Skin epidermis (tissue), 12 donors: ENCODE measurements at regions not wholly inside any gene's neighbourhood (a gene's known extent, or its start where the extent isn't known, plus 50 kb on each side); places are given as distances from the start of the nearest gene placed in this dataset.
"Not testable (repeated sequence)": the region's sequence is repeated elsewhere in the genome, so short reads cannot be mapped to it uniquely, and the experiment has no call there.

ENCODE experiments used
- H3K27ac ChIP-seq, 21 experiments: fragments of 200-600 bp; sonication (generic) in 11 of 21; one replicate each; pipeline ENCODE4 v1.5.0; 2020; ENCODE audit warnings: mild to moderate bottlenecking in 3 of 21, inconsistent platforms in 2 of 21, moderate library complexity in 2 of 21
- H3K4me3 ChIP-seq, 7 experiments: fragments of 200-600 bp; sonication (generic) in 2 of 7; one replicate each; pipeline ENCODE4 v1.5.0; 2020; ENCODE audit warnings: inconsistent platforms in 2 of 7, mild to moderate bottlenecking in 2 of 7, moderate library complexity in 1 of 7

DNA sequence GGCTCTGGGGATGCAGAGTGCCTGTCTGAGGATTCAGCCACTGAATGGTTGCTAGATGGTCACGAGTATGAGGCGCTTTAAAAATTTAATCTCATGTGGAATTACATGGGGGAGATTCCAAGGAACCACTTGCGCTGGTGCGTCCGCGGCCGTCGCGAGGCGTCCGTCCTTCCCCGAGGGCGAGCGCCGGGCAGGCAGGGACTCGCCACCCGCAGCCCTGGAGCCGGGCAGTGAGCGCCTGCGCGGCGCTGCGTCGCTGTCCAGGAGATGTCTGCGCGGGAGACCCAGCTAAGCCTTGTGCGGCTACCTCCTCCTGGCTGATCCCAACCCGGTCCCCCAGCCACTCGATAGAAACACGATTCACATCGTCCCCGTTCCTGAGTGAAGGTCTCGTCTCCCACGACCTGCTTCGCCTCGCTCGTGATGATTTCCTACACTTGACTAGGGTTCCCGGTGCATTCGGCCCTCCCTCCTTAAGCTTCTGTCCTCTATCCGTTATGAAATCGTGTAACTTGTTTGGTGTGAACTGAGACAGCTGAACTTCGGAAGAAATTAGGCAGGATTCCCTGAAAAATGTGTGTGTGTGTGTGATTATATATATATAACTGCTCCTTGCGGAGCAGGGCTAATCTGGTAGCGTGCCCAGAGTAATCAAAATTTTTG lies 536.4 kb downstream of the PRIM2 start:
- H3K27ac ChIP-seq, H3K4me3 ChIP-seq: not testable (repeated sequence)

GRCh38 chr6:57860481-57861315 lies 543.3 kb downstream of the PRIM2 start:
- not testable (repeated sequence) for H3K27ac ChIP-seq, H3K4me3 ChIP-seq

- H3K4me3 ChIP-seq, H3K27ac ChIP-seq: not testable (repeated sequence)
Observed at GRCh38 chr6:57870083-57870482, 552.7 kb downstream of the PRIM2 start.

DNA sequence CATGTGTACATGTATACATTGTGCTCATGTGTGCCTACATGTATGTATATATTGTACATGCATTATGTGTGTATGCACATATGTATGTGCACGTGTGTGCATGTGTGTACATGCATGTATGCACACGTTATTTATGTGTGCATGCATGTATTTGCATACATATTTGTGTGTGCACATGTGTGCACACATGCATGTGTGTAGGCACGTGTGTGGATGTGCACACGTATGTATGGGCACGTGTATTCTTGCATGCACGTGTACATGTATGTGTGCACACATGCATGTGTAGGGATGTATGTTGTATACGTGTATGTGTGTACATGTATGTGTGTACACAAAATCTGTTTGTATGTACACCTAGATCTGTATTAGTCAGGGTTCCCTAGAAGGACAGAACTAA lies 556.0 kb downstream of the PRIM2 start:
- H3K27ac ChIP-seq, H3K4me3 ChIP-seq: not testable (repeated sequence)

DNA sequence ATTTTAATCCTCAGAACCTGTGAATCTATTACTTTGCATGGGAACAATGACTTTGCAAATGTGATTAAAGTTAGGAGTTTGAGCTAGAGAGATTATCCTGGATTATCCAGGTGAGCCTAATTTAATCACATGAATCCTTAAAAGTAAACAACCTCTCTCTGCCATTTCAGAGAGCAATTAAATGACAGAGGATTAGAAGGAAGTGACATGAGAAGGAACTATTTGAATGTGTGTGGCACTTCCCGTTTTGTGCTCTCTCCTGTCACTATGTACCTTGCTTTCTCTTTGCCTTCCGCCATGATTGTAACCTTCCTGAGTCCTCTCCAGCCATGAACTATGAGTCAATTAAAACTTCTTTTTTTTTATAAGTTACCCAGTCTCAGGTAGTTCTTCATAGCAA lies 559.2 kb downstream of the PRIM2 start:
- not testable (repeated sequence) for H3K27ac ChIP-seq, H3K4me3 ChIP-seq

DNA sequence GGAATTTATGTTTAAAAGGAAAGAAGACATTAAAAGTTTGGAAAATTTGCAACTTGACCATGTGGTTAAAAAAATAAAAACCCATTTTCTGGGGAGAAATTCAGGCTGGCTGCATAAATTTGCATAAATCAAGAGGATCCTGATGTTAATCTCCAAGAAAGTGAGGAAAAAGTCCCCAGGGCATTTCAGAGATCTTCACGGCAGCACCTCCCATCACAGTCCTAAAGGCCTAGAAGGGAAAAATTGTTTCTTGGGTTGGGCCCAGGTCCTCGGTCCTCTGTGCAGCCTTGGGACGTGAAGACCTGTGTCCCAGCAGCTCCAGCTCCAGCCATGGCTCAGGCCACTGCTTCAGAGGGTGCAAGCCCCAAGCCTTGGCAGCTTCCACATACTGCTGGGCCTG lies 560.3 kb downstream of the PRIM2 start:
- not testable (repeated sequence) for H3K4me3 ChIP-seq, H3K27ac ChIP-seq

DNA sequence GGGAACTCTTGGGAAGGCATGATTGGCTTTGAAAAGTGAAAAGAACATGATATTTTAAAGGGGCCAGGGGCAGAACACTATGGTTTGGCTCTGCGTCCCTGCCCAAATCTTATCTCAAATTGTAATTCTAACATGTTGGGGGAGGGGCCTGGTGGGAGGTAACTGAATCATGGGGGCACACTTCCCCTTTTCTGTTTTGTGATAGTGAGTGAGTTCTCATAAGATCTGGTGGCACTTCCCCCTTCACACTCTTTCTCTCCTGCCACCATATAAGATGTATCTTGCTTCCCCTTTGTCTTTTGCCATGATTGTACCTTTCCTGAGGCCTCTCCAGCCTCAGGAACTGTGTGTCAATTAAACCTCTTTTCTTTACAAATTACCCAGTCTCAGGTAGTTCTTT lies 561.4 kb downstream of the PRIM2 start:
- H3K27ac ChIP-seq, result not testable (repeated sequence)

DNA sequence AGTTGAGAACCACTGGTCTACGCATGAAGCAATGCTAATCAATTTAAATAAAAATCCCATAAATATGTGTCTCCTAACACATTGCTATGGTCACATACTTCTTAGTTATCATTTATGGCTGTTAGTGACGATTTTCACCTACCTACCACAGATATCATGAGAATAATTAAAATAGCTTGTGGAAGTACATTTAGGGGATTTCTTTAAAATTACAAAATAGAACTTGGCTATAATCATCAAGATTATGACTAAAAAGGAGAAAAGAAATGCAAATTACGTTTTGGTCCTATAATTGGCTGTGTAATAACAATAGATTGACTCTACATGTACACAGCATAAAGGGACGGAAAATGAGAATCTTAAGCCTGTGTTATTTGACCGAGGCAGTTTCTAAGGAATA lies 581.4 kb downstream of the PRIM2 start:
- not testable (repeated sequence) for H3K4me3 ChIP-seq, H3K27ac ChIP-seq

More for the DNA sequence above, 561.4 kb downstream of the PRIM2 start:
- not testable (repeated sequence) for H3K4me3 ChIP-seq

DNA sequence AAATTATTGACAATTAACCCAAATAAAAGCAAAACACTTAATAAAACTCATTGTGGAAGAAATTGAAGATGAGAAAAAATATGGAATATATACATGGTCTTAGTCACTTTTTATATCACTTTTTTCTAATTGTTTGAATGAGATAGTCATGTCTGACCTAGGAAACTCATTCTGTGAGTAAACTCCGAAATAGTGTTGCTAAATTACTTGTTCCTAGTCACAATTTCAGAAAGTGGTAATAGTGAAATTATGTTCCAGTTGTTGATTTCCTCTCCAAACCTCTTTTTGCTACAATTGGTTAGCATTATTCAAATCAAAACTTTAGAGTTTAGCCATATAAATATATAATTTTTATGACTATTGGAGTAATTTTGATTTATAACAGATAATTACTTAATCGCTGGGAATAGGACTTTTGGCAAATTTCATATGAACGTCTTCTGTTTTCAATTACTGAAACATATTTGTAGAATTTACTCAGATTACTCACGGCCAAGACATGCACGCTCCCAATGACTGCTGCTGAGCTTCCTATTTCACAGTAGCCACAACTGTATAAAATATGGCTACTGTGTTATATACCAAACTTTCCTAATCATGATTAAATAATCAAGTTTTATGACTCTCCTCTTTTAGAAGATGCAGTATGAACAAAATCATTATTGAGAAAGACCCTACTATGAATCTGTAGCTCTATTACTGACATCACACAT lies 583.4 kb downstream of the PRIM2 start:
- not testable (repeated sequence) for H3K27ac ChIP-seq

DNA sequence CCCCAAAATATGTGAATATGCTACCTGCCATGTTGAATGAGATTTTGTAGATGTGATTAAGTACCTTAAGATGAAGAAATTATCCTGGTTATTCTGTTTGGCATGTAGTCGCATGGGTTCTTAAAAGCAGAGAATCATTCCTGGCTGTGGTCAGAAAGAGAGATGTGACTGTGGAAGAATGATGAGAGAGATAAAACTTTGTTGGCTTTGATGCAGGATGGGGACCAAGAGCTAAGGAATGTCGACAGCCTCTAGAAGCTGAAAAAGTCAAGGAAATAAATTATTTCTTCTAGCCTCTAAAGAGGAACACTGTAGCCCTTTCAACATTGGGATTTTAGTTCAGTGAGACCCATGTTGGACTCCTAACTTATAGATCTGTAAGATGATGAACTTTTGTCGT lies 584.0 kb downstream of the PRIM2 start:
- H3K27ac ChIP-seq, H3K4me3 ChIP-seq: not testable (repeated sequence)

More for the DNA sequence above, 583.4 kb downstream of the PRIM2 start:
- not testable (repeated sequence) for H3K4me3 ChIP-seq

- not testable (repeated sequence) for H3K4me3 ChIP-seq, H3K27ac ChIP-seq
Observed at GRCh38 chr6:57904356-57904755, 586.9 kb downstream of the PRIM2 start.

- not testable (repeated sequence) for H3K27ac ChIP-seq, H3K4me3 ChIP-seq
Observed at GRCh38 chr6:57915300-57915699, 597.9 kb downstream of the PRIM2 start.

DNA sequence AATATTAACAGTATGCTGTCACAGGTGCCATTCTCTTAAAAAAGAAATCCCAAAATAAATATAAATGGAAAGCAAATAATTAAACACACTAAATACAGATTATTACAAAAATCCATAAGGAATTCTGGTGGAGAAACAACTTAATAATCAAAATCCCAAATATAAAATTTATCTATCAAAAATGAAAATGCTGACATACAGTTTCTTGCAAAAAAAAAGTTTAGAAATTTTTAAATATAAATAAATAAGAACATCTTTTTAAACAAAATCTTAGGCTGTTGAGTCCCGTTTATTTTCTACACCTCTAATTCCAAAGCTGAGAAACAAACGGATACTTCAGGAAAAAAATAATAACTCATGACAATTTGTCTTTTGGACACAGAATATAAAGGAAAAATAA lies 625.5 kb downstream of the PRIM2 start:
- H3K4me3 ChIP-seq, H3K27ac ChIP-seq: not testable (repeated sequence)

DNA sequence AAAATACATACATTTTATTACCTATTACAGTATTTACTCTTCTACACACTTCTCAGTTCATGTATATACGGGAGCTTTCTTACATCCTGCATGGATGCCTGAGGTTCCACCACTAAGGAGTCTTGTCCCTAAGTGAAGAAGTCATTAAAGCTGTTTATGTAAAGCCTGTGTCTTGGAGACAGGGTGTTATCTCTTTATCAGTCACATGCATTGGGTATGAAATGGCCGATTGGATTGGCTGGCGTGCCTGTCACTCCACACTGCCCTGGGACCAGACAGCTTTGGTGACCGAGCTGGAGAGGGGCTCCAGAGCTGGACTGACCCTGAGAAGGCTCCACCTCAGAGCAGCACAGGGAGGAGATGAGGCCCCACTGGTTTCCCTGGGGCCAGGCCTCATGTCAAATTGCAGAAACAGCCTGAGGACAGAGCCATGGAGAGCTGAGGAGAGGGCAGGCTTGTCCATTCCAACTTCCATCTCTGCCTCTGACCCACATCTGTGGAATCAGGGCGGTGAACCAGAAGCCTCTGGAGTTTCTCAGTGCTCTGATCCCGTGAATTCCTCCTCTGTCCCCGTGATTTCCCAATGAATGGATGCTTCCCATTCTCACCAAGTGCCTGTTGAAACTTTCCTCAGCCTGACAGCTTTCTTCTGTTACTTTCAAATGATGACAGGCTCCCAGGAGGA lies 628.8 kb downstream of the PRIM2 start:
- H3K27ac ChIP-seq, H3K4me3 ChIP-seq: not testable (repeated sequence)

DNA sequence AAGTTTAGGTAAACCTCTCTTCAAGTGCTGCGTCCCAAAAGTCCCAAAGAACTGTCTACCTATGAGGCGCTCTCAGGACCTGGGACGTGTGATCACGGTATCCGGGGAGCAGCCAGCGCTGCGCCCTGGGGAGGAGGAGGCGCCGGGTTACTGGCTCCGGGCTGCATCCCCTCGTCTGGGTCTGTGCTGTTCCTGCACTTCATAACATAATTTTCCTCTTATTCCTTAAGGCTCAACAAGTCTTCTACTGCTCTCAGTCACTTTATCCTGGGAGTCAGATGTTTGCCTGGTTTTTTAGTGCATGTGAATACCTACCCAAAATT lies 629.3 kb downstream of the PRIM2 start:
- not testable (repeated sequence) for H3K27ac ChIP-seq, H3K4me3 ChIP-seq

- H3K4me3 ChIP-seq, H3K27ac ChIP-seq: not testable (repeated sequence)
Observed at GRCh38 chr6:57948481-57948880, 631.1 kb downstream of the PRIM2 start.

- not testable (repeated sequence) for H3K4me3 ChIP-seq, H3K27ac ChIP-seq
Observed at GRCh38 chr6:57950430-57950829, 633.0 kb downstream of the PRIM2 start.

DNA sequence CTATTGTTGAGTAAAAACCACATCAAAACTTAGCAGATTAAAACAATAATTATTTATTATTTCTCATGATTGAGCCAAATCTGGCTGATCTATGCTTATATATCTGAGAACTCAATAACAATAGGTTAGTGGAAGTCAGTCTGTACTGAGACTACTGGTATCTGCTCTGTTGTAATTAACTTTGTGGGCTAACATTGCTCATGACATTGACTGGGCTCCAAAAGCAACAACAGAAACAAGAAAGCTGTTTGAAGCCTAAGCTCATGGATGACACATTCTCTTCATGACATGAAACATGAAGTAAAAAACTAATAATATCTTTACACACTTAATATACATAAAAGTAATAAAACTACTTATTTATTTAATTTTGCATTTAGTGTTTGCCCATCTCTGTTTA lies 649.3 kb downstream of the PRIM2 start:
- H3K27ac ChIP-seq, result not testable (repeated sequence)

GRCh38 chr6:57971956-57972355 lies 654.5 kb downstream of the PRIM2 start:
- not testable (repeated sequence) for H3K27ac ChIP-seq

More for the DNA sequence above, 649.3 kb downstream of the PRIM2 start:
- not testable (repeated sequence) for H3K4me3 ChIP-seq

DNA sequence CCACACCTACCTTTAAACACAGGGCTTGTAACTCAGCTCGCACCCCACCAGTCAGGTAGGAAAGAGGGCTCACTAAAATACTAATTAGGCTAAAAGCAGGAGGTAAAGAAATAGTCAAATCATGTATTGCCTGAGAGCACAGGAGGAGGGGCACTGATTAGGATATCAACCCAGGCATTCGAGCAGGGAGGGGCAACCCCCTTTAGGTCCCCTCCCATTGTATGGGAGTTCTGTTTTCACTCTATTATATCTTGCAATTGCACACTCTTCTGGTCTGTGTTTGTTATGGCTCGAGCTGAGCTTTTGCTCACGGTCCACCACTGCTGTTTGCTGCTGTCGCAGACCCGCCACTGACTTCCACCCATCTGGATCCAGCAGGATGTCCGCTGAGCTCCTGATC lies 657.2 kb downstream of the PRIM2 start:
- no peak overlapping the region for H3K4me3 ChIP-seq
- no peak overlapping the region for H3K27ac ChIP-seq

More at GRCh38 chr6:57971956-57972355, 654.5 kb downstream of the PRIM2 start:
- H3K4me3 ChIP-seq, result not testable (repeated sequence)
